ENCODE measurements at regions not wholly inside any gene's neighbourhood (a gene's known extent, or its start where the extent isn't known, plus 50 kb on each side); places are given as distances from the start of the nearest gene placed in this dataset.

DNA sequence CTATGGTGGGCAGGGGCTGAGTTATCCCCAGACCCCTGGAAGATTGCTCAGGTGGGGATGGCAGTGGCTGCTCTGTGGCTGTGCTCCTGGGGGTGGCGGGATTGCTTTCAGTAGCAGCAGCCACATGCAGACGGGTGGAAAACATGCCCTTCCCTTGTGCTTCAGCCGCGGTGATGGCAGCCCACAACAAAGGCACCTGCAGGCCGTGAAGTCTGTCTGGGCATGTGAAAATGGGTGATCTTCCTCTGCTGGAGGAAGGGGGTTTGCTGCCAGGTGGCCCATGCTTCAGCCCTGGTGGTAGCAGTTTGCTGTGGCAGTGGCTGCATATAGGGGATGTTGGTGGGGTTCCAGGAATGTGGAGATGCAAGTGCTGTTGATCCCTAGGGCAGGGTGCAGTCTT is 326.2 kb upstream of the RGS6 start:
- no peak for DNase-seq (ENCODE audit: low read depth, low spot score)
- TF ChIP-seq SUZ12 (IDR thresholded peaks at IDR 0.05; ENCODE audit: extremely low read depth, insufficient read depth, insufficient read length), result no peak
- TF ChIP-seq YY1 (IDR thresholded peaks at IDR 0.05; ENCODE audit: insufficient read depth, insufficient read length), result no peak
- no peak for TF ChIP-seq ZNF274 (IDR thresholded peaks at IDR 0.05; ENCODE audit: low read depth, low read length)

DNA sequence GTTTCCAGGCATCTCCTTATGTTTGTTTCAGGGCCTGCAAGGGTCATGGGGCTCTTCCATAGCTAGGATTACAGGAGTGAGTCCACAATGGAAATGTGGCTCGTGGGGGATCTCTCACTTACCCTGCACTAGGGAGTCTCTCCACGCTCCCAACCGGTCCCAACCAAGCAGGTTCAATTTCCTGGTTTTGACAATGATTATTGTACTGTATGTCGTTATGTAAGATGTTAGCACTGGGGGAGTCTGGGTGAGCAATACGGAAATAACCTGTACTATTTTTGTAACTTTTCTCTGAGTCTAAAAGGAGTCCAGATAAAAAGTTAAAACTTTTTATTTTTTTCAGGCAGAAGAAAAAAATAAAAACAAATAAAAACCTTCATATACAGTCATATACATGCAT is 325.7 kb upstream of the RGS6 start:
- TF ChIP-seq ZNF274 (IDR thresholded peaks at IDR 0.05; ENCODE audit: low read depth, low read length), result no peak
- TF ChIP-seq SUZ12 (IDR thresholded peaks at IDR 0.05; ENCODE audit: extremely low read depth, insufficient read depth, insufficient read length), result no peak
- TF ChIP-seq YY1 (IDR thresholded peaks at IDR 0.05; ENCODE audit: insufficient read depth, insufficient read length), result no peak
- no peak overlapping the region for H3K9ac ChIP-seq (ENCODE audit: insufficient read length, low read depth)
- H3K36me3 ChIP-seq (ENCODE audit: insufficient read depth, insufficient read length, low read length), result no peaks in the 10 kb centered on the region
- H3K27me3 ChIP-seq (ENCODE audit: insufficient read depth, insufficient read length), result no peaks in the 10 kb centered on the region
- no peaks in the 10 kb centered on the region for H3K4me1 ChIP-seq (ENCODE audit: insufficient read depth, insufficient read length)
- H3K4me3 ChIP-seq (ENCODE audit: insufficient read length, low read depth), result no peak overlapping the region
- no peak for DNase-seq (ENCODE audit: low read depth, low spot score)
- H3K9me3 ChIP-seq (ENCODE audit: insufficient read depth, low read length), result no peaks in the 10 kb centered on the region

More for the DNA sequence above, 326.2 kb upstream of the RGS6 start:
- H3K9ac ChIP-seq (ENCODE audit: insufficient read length, low read depth), result no peak overlapping the region
- H3K27me3 ChIP-seq (ENCODE audit: insufficient read depth, insufficient read length), result no peaks in the 10 kb centered on the region
- no peaks in the 10 kb centered on the region for H3K4me1 ChIP-seq (ENCODE audit: insufficient read depth, insufficient read length)
- H3K9me3 ChIP-seq (ENCODE audit: insufficient read depth, low read length), result no peaks in the 10 kb centered on the region
- H3K4me3 ChIP-seq (ENCODE audit: insufficient read length, low read depth), result no peak overlapping the region
- H3K36me3 ChIP-seq (ENCODE audit: insufficient read depth, insufficient read length, low read length), result no peaks in the 10 kb centered on the region

DNA sequence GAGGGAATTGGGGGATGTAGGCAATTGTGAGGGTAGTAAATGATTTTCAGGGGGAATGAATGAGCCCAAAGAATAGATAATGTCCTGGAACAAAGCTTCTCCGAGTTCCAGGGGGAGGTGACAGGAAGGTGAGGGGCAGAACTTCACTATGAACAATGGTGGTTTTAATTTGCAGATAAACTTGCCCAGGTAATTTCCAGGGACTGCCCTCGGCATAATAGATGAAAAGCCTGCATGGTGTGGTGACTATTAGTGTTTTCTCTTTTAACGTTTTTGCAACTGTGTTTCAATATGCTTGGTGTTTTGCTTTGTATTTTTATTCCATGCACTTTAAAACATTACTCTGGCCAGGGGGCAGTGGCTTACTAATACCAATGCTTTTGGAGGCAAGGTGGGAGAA is 325.2 kb upstream of the RGS6 start:
- DNase-seq (ENCODE audit: low read depth, low spot score), result no peak
- TF ChIP-seq ZNF274 (IDR thresholded peaks at IDR 0.05; ENCODE audit: low read depth, low read length) (no peak), SUZ12 (IDR thresholded peaks at IDR 0.05; ENCODE audit: extremely low read depth, insufficient read depth, insufficient read length) (no peak), YY1 (IDR thresholded peaks at IDR 0.05; ENCODE audit: insufficient read depth, insufficient read length) (no peak)
- no peaks in the 10 kb centered on the region for H3K27me3 ChIP-seq (ENCODE audit: insufficient read depth, insufficient read length)
- H3K4me1 ChIP-seq (ENCODE audit: insufficient read depth, insufficient read length), result no peaks in the 10 kb centered on the region
- no peak overlapping the region for H3K4me3 ChIP-seq (ENCODE audit: insufficient read length, low read depth)
- H3K9ac ChIP-seq (ENCODE audit: insufficient read length, low read depth), result no peak overlapping the region
- H3K9me3 ChIP-seq (ENCODE audit: insufficient read depth, low read length), result no peaks in the 10 kb centered on the region
- H3K36me3 ChIP-seq (ENCODE audit: insufficient read depth, insufficient read length, low read length), result no peaks in the 10 kb centered on the region

DNA sequence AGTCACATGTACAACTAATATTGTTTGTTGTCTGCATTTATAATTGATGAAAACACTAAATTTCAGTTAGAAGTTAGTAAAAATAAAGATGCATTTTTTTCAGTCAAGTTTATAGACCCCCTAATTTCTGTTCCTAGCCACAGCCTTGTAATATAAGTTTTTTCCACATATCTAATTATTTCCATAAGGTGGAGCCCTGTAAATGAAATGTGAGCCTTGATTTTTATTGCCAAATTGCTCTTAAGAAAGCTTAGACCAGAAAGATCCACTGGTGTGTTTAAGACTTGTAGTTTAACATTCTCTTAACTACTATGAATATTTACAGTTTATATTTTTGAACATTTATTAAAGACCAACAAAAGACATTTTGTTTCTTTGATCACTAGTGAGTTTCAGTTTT is 322.1 kb upstream of the RGS6 start:
- no peak for DNase-seq (ENCODE audit: low read depth, low spot score)
- Histone ChIP-seq H3K4me3 (ENCODE audit: insufficient read length, low read depth) (no peak overlapping the region), H3K4me1 (ENCODE audit: insufficient read depth, insufficient read length) (no peaks in the 10 kb centered on the region), H3K9me3 (ENCODE audit: insufficient read depth, low read length) (no peaks in the 10 kb centered on the region), H3K27me3 (ENCODE audit: insufficient read depth, insufficient read length) (no peaks in the 10 kb centered on the region), H3K9ac (ENCODE audit: insufficient read length, low read depth) (no peak overlapping the region), H3K36me3 (ENCODE audit: insufficient read depth, insufficient read length, low read length) (no peaks in the 10 kb centered on the region)
- TF ChIP-seq ZNF274 (IDR thresholded peaks at IDR 0.05; ENCODE audit: low read depth, low read length) (no peak), SUZ12 (IDR thresholded peaks at IDR 0.05; ENCODE audit: extremely low read depth, insufficient read depth, insufficient read length) (no peak), YY1 (IDR thresholded peaks at IDR 0.05; ENCODE audit: insufficient read depth, insufficient read length) (no peak)

DNA sequence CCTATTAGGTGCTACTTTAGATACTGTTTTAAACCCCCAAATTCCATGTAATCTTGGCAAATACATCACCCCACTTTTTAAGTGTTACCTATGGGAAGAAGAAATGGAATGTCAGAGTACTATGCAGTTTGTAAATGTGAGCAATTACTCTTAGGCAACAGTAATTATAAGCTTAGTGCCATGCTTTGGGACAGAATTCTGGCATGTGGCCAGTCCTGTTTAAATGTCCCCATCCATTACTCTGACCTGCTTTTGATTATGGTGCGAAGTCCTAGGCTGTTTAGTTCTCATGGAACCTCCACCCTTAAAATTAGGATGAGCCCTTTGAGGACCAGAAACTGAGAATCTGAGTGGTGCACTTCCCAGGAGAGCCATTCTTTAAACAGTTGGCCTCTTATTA is 321.4 kb upstream of the RGS6 start:
- Histone ChIP-seq H3K4me3 (ENCODE audit: insufficient read length, low read depth) (no peak overlapping the region), H3K36me3 (ENCODE audit: insufficient read depth, insufficient read length, low read length) (no peaks in the 10 kb centered on the region), H3K9me3 (ENCODE audit: insufficient read depth, low read length) (no peaks in the 10 kb centered on the region), H3K4me1 (ENCODE audit: insufficient read depth, insufficient read length) (no peaks in the 10 kb centered on the region), H3K27me3 (ENCODE audit: insufficient read depth, insufficient read length) (no peaks in the 10 kb centered on the region), H3K9ac (ENCODE audit: insufficient read length, low read depth) (no peak overlapping the region)
- TF ChIP-seq YY1 (IDR thresholded peaks at IDR 0.05; ENCODE audit: insufficient read depth, insufficient read length) (no peak), SUZ12 (IDR thresholded peaks at IDR 0.05; ENCODE audit: extremely low read depth, insufficient read depth, insufficient read length) (no peak)
- no peak for DNase-seq (ENCODE audit: low read depth, low spot score)

DNA sequence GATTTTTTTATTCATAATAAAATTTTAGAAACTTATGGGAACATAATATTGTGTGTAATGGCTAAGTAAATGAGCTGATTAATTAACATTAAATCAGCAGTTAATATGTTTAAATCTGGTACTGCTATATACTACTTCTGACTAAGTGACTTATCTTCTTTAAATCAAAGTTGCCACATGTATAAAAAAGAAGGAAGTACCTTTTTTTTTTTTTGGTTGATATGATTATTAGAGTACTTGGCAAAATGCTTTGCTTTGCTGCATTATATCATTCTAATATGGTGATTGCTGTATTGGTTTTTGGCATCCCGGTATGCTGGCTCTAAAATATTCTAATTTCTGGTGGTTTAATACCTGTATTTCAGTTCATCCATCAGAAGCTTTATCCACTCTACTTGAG is 319.1 kb upstream of the RGS6 start:
- Histone ChIP-seq H3K4me1 (ENCODE audit: insufficient read depth, insufficient read length) (no peaks in the 10 kb centered on the region), H3K4me3 (ENCODE audit: insufficient read length, low read depth) (no peak overlapping the region), H3K27me3 (ENCODE audit: insufficient read depth, insufficient read length) (no peaks in the 10 kb centered on the region), H3K9me3 (ENCODE audit: insufficient read depth, low read length) (no peaks in the 10 kb centered on the region), H3K9ac (ENCODE audit: insufficient read length, low read depth) (no peak overlapping the region), H3K36me3 (ENCODE audit: insufficient read depth, insufficient read length, low read length) (no peaks in the 10 kb centered on the region)
- DNase-seq (ENCODE audit: low read depth, low spot score), result no peak
- TF ChIP-seq SUZ12 (IDR thresholded peaks at IDR 0.05; ENCODE audit: extremely low read depth, insufficient read depth, insufficient read length) (no peak), ZNF274 (IDR thresholded peaks at IDR 0.05; ENCODE audit: low read depth, low read length) (no peak), YY1 (IDR thresholded peaks at IDR 0.05; ENCODE audit: insufficient read depth, insufficient read length) (no peak)

DNA sequence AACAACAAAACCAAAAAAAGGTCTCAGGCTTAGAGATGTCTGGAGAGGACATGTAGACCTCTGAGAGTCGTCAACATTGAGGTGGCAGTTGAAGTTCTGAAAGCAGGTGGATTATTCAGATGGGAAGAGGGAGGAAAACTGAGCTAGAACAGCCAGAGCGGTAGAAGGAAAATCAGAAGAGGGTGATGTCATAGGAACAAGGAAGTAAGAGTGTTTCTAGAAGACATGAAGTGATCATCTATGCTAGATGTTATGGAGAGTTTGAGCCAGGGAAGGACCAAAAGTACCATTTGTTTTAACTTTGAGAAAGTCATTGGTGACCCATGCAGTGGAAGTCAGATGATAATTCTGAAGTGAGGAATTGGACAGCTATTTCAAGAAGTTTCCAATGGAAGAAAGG is 316.2 kb upstream of the RGS6 start:
- H3K9me3 ChIP-seq (ENCODE audit: insufficient read depth, low read length), result no peaks in the 10 kb centered on the region
- no peaks in the 10 kb centered on the region for H3K4me1 ChIP-seq (ENCODE audit: insufficient read depth, insufficient read length)
- H3K4me3 ChIP-seq (ENCODE audit: insufficient read length, low read depth), result no peak overlapping the region
- peaks cover 4% of the 10 kb centered on the region for H3K36me3 ChIP-seq (ENCODE audit: insufficient read depth, insufficient read length, low read length)
- no peak for DNase-seq (ENCODE audit: low read depth, low spot score)
- no peaks in the 10 kb centered on the region for H3K27me3 ChIP-seq (ENCODE audit: insufficient read depth, insufficient read length)
- TF ChIP-seq ZNF274 (IDR thresholded peaks at IDR 0.05; ENCODE audit: low read depth, low read length) (no peak), YY1 (IDR thresholded peaks at IDR 0.05; ENCODE audit: insufficient read depth, insufficient read length) (no peak), SUZ12 (IDR thresholded peaks at IDR 0.05; ENCODE audit: extremely low read depth, insufficient read depth, insufficient read length) (no peak)
- H3K9ac ChIP-seq (ENCODE audit: insufficient read length, low read depth), result no peak overlapping the region

DNA sequence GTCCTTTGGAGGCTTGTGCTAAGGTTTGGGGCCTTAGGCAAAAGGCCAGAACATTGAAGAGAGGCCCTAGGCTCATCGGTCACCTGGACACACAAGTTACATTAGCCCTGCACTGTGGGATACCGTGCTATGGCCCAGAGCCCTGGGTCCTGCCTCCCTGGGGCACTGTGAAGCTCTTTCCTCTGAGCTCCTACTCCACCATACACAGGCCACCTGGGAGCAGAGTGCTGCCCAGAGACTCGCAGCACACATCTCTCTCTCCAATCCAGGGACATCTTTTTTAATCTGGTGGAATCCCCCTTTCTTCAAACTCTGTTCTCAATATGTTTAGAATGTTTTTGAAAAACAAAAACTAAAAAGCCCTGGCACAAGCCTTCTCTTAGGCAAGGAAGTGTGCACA is 314.2 kb upstream of the RGS6 start:
- Histone ChIP-seq H3K4me1 (ENCODE audit: insufficient read depth, insufficient read length) (no peaks in the 10 kb centered on the region), H3K36me3 (ENCODE audit: insufficient read depth, insufficient read length, low read length) (peaks cover 4% of the 10 kb centered on the region), H3K4me3 (ENCODE audit: insufficient read length, low read depth) (no peak overlapping the region), H3K9me3 (ENCODE audit: insufficient read depth, low read length) (no peaks in the 10 kb centered on the region), H3K9ac (ENCODE audit: insufficient read length, low read depth) (no peak overlapping the region), H3K27me3 (ENCODE audit: insufficient read depth, insufficient read length) (no peaks in the 10 kb centered on the region)
- TF ChIP-seq SUZ12 (IDR thresholded peaks at IDR 0.05; ENCODE audit: extremely low read depth, insufficient read depth, insufficient read length), result no peak
- no peak for TF ChIP-seq YY1 (IDR thresholded peaks at IDR 0.05; ENCODE audit: insufficient read depth, insufficient read length)
- TF ChIP-seq ZNF274 (IDR thresholded peaks at IDR 0.05; ENCODE audit: low read depth, low read length), result no peak
- DNase-seq (ENCODE audit: low read depth, low spot score), result no peak
